ENCODE measurements at regions not wholly inside any gene's neighbourhood (a gene's known extent, or its start where the extent isn't known, plus 50 kb on each side); places are given as distances from the start of the nearest gene placed in this dataset.
"Not testable (repeated sequence)": the region's sequence is repeated elsewhere in the genome, so short reads cannot be mapped to it uniquely, and the experiment has no call there.

DNA sequence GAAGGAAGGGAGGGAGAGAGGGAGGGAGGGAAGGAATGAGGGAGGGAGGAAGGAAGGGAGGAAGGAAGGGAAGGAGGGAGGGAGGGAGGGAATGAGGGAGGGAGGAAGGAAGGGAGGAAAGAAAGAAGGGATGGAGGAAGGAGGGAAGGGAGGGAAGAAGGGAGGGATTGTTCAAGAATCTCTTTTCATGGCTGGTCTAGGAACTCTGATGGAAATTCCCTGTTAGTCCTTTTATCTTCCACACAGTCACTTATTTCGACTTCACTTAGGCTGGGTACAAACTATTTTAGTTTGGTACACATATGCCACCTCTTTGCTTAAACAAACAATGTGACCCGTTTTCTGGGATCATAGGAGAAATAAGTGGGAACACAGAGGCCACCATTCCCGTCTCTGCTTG lies 435.6 kb upstream of the WWC1 start:
- H3K27ac Mint-ChIP-seq = no peak overlapping the region
- Histone ChIP-seq H3K79me2 (ENCODE audit: control insufficient read depth, insufficient read depth, low read length) (no peaks in the 10 kb centered on the region), H3K36me3 (replicated peaks in 1 of 2; ENCODE audit: control extremely low read depth in 1 of 2, control insufficient read depth in 1 of 2, extremely low read depth in 1 of 2, insufficient read depth in 2 of 2, low read length in 1 of 2) (no peaks in the 10 kb centered on the region), H3K4me3 (ENCODE audit: control extremely low read depth in 1 of 5, extremely low read depth in 1 of 5, insufficient read depth in 1 of 5, low read depth in 2 of 5, low read length in 4 of 5) (no peak overlapping the region), H3K9me3 (ENCODE audit: control extremely low read depth in 1 of 3, control insufficient read depth in 2 of 3, insufficient read depth in 1 of 3, low read length in 2 of 3) (no peaks in the 10 kb centered on the region), H4K20me1 (ENCODE audit: control insufficient read depth, insufficient read depth, low read length, poor library complexity, severe bottlenecking) (no peaks in the 10 kb centered on the region), H3K4me1 (ENCODE audit: control insufficient read depth in 2 of 2, insufficient read depth in 2 of 2, low read length in 2 of 2) (no peaks in the 10 kb centered on the region), H3K27me3 (replicated peaks in 1 of 4; ENCODE audit: control extremely low read depth in 1 of 4, control insufficient read depth in 3 of 4, insufficient read depth in 4 of 4, low read length in 3 of 4) (no peaks in the 10 kb centered on the region), H3K9ac (ENCODE audit: low read length) (no peak overlapping the region), H3K4me2 (replicated peaks; ENCODE audit: low read depth, low read length, poor library complexity, severe bottlenecking) (no peak overlapping the region), H3K27ac (ENCODE audit: low read length in 2 of 2) (no peak overlapping the region), H2AFZ (ENCODE audit: insufficient read depth, low read depth, low read length, poor library complexity, severe bottlenecking) (no peak overlapping the region)
- H3K9me3 Mint-ChIP-seq (ENCODE audit: insufficient read depth) = no peaks in the 10 kb centered on the region
- TF ChIP-seq EZH2 (IDR thresholded peaks at IDR 0.05; ENCODE audit: borderline replicate concordance, insufficient read depth, low read depth, low read length, poor library complexity, severe bottlenecking) = no peak
- TF ChIP-seq, protein P1, sequence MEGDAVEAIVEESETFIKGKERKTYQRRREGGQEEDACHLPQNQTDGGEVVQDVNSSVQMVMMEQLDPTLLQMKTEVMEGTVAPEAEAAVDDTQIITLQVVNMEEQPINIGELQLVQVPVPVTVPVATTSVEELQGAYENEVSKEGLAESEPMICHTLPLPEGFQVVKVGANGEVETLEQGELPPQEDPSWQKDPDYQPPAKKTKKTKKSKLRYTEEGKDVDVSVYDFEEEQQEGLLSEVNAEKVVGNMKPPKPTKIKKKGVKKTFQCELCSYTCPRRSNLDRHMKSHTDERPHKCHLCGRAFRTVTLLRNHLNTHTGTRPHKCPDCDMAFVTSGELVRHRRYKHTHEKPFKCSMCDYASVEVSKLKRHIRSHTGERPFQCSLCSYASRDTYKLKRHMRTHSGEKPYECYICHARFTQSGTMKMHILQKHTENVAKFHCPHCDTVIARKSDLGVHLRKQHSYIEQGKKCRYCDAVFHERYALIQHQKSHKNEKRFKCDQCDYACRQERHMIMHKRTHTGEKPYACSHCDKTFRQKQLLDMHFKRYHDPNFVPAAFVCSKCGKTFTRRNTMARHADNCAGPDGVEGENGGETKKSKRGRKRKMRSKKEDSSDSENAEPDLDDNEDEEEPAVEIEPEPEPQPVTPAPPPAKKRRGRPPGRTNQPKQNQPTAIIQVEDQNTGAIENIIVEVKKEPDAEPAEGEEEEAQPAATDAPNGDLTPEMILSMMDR (IDR thresholded peaks at IDR 0.05) = no peak
- H3K4me3 Mint-ChIP-seq = no peak overlapping the region
- WGBS (ENCODE audit: insufficient coverage) = 40% methylated on average over 1 of the region's 3 CpGs
- ChIA-PET POLR2A (no interaction called here), CTCF (no interaction called here)
- no peak for ATAC-seq (ENCODE audit: low read depth)
- no peaks in the 10 kb centered on the region for H3K27me3 Mint-ChIP-seq
- H3K4me1 Mint-ChIP-seq = no peaks in the 10 kb centered on the region
- intact Hi-C loops (cut with micrococcal nuclease) = no loop called here
- no peak for DNase-seq

DNA sequence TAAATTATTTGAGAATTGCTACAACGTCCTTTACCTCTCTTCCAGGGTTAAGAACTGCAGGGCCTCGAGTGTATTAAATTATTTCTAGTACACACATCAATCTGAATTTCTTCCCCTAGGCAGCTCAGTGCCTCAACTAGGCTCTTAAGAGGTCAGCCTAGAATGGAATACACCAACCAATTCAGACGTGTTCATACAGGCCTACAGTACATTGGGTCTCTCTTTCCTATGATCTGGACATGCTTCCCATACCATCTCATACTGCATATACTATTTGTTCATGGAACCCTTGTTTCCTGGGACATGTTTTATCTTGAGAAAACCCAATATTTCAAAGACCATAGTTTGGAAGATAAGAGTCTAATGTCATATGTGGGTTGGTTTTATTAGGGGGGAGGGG lies 434.1 kb upstream of the WWC1 start:
- H3K27me3 Mint-ChIP-seq = no peaks in the 10 kb centered on the region
- H3K4me3 Mint-ChIP-seq = no peak overlapping the region
- TF ChIP-seq, protein P1 (IDR thresholded peaks at IDR 0.05) = no peak
- no peak for TF ChIP-seq EZH2 (IDR thresholded peaks at IDR 0.05; ENCODE audit: borderline replicate concordance, insufficient read depth, low read depth, low read length, poor library complexity, severe bottlenecking)
- no peaks in the 10 kb centered on the region for H3K79me2 ChIP-seq (ENCODE audit: control insufficient read depth, insufficient read depth, low read length)
- no peaks in the 10 kb centered on the region for H3K36me3 ChIP-seq (replicated peaks in 1 of 2; ENCODE audit: control extremely low read depth in 1 of 2, control insufficient read depth in 1 of 2, extremely low read depth in 1 of 2, insufficient read depth in 2 of 2, low read length in 1 of 2)
- H3K4me1 Mint-ChIP-seq = no peaks in the 10 kb centered on the region
- no peak overlapping the region for H2AFZ ChIP-seq (ENCODE audit: insufficient read depth, low read depth, low read length, poor library complexity, severe bottlenecking)
- no peak overlapping the region for H3K27ac Mint-ChIP-seq
- WGBS (ENCODE audit: insufficient coverage) = 83% methylated on average over 3 of the region's 3 CpGs
- intact Hi-C loops (cut with micrococcal nuclease) = no loop called here
- peaks cover 0 to 7% (median 0%) of the 10 kb centered on the region in 3 donors for H3K9me3 ChIP-seq (ENCODE audit: control extremely low read depth in 1 of 3, control insufficient read depth in 2 of 3, insufficient read depth in 1 of 3, low read length in 2 of 3)
- no peak overlapping the region for H3K4me2 ChIP-seq (replicated peaks; ENCODE audit: low read depth, low read length, poor library complexity, severe bottlenecking)
- ATAC-seq (ENCODE audit: low read depth) (no peak), DNase-seq (no peak)
- no peak overlapping the region for H3K4me3 ChIP-seq (ENCODE audit: control extremely low read depth in 1 of 5, extremely low read depth in 1 of 5, insufficient read depth in 1 of 5, low read depth in 2 of 5, low read length in 4 of 5)
- ChIA-PET POLR2A (no interaction called here), CTCF (interaction anchor here (0.5 kb wide), 1 partner anchor 42 kb away, joined by 3 read pairs; no protein-coding TSS in a partner anchor)
- no peaks in the 10 kb centered on the region for H3K27me3 ChIP-seq (replicated peaks in 1 of 4; ENCODE audit: control extremely low read depth in 1 of 4, control insufficient read depth in 3 of 4, insufficient read depth in 4 of 4, low read length in 3 of 4)
- no peak overlapping the region for H3K9ac ChIP-seq (ENCODE audit: low read length)
- H3K27ac ChIP-seq (ENCODE audit: low read length in 2 of 2) = no peak overlapping the region
- H3K4me1 ChIP-seq (ENCODE audit: control insufficient read depth in 2 of 2, insufficient read depth in 2 of 2, low read length in 2 of 2) = no peaks in the 10 kb centered on the region
- H3K9me3 Mint-ChIP-seq (ENCODE audit: insufficient read depth) = no peaks in the 10 kb centered on the region
- H4K20me1 ChIP-seq (ENCODE audit: control insufficient read depth, insufficient read depth, low read length, poor library complexity, severe bottlenecking) = no peaks in the 10 kb centered on the region

DNA sequence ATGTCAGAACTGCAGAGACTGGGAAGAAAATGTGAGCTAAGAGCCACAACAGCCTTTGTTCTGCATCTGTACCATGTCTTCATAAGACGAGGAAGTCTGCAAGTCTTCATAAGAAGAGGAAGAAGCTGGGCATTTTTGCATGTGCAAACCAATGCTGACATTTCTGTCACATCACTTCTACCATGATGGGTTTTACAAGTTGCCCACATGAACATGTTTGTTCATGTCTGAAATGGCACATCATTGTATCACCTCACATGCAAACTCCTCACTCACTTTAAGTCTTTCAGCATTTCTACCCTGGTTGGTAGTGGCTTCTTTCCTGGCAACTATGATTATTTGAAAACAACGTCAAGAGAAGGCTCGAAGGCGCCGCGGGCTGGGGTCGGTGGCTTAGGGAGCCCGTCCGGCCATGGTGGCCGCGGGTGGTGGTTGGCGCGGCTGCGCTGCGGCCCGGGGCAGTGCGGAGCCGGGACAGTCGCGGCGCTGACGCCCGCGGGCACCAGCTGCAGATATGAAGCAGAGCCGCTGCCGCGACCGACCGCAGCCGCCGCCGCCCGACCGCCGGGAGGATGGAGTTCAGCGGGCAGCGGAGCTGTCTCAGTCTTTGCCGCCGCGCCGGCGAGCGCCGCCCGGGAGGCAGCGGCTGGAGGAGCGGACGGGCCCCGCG lies 433.1 kb upstream of the WWC1 start:
- POLR2A ChIA-PET; H3K27ac ChIP-seq (ENCODE audit: low read length in 2 of 2); H3K4me3 Mint-ChIP-seq; DNase-seq; H3K4me1 Mint-ChIP-seq; H3K27me3 ChIP-seq (replicated peaks in 1 of 4; ENCODE audit: control extremely low read depth in 1 of 4, control insufficient read depth in 3 of 4, insufficient read depth in 4 of 4, low read length in 3 of 4); H3K4me1 ChIP-seq (ENCODE audit: control insufficient read depth in 2 of 2, insufficient read depth in 2 of 2, low read length in 2 of 2); H3K4me2 ChIP-seq (replicated peaks; ENCODE audit: low read depth, low read length, poor library complexity, severe bottlenecking); H3K27me3 Mint-ChIP-seq; H2AFZ ChIP-seq (ENCODE audit: insufficient read depth, low read depth, low read length, poor library complexity, severe bottlenecking); H3K36me3 ChIP-seq (replicated peaks in 1 of 2; ENCODE audit: control extremely low read depth in 1 of 2, control insufficient read depth in 1 of 2, extremely low read depth in 1 of 2, insufficient read depth in 2 of 2, low read length in 1 of 2); H3K27ac Mint-ChIP-seq; H3K4me3 ChIP-seq (ENCODE audit: control extremely low read depth in 1 of 5, extremely low read depth in 1 of 5, insufficient read depth in 1 of 5, low read depth in 2 of 5, low read length in 4 of 5); H3K79me2 ChIP-seq (ENCODE audit: control insufficient read depth, insufficient read depth, low read length); intact Hi-C loops (cut with micrococcal nuclease); H3K9ac ChIP-seq (ENCODE audit: low read length); ATAC-seq (ENCODE audit: low read depth); H3K9me3 Mint-ChIP-seq (ENCODE audit: insufficient read depth); H3K9me3 ChIP-seq (ENCODE audit: control extremely low read depth in 1 of 3, control insufficient read depth in 2 of 3, insufficient read depth in 1 of 3, low read length in 2 of 3); CTCF ChIA-PET; H4K20me1 ChIP-seq (ENCODE audit: control insufficient read depth, insufficient read depth, low read length, poor library complexity, severe bottlenecking): not testable (repeated sequence)
- WGBS (ENCODE audit: insufficient coverage) = 78% methylated on average over 9 of the region's 50 CpGs
